B cell (primary cell): ENCODE measurements at regions not wholly inside any gene's neighbourhood (a gene's known extent, or its start where the extent isn't known, plus 50 kb on each side); places are given as distances from the start of the nearest gene placed in this dataset.

ENCODE experiments used
- EZH2 ChIP-seq: IDR thresholded peaks from 2 replicates; pipeline ENCODE4 v1.6.1; 2012; ENCODE audit warnings: borderline replicate concordance, low read depth, mild to moderate bottlenecking, moderate library complexity, low read length; ENCODE audit not compliant: insufficient read depth, poor library complexity, severe bottlenecking
- TF ChIP-seq, protein P1 (sequence below): fragments of 200-600 bp; IDR thresholded peaks from one replicate; pipeline ENCODE4 v1.8.0; 2022; ENCODE audit warnings: antibody characterized with exemption, mild to moderate bottlenecking

DNA sequence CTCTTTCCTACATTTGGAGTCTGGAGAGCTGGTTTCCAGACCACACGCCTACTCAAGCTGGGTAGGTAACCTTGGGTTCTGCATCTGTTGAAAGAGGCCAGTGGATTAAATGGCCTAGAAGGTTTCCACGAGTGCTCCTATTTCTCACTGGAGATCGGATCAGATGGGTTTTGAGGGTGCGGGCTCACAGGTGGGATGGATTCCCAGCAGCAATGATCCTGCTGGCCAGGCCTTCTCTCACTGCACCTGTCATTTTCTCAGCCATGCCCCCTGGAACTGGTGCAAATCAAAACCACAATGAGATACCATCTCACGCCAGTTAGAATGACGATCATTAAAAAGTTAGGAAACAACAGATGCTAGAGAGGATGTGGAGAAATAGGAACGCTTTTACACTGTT, 747.5 kb upstream of the RAB6C start:
- no peak for TF ChIP-seq EZH2
- TF ChIP-seq, protein P1, sequence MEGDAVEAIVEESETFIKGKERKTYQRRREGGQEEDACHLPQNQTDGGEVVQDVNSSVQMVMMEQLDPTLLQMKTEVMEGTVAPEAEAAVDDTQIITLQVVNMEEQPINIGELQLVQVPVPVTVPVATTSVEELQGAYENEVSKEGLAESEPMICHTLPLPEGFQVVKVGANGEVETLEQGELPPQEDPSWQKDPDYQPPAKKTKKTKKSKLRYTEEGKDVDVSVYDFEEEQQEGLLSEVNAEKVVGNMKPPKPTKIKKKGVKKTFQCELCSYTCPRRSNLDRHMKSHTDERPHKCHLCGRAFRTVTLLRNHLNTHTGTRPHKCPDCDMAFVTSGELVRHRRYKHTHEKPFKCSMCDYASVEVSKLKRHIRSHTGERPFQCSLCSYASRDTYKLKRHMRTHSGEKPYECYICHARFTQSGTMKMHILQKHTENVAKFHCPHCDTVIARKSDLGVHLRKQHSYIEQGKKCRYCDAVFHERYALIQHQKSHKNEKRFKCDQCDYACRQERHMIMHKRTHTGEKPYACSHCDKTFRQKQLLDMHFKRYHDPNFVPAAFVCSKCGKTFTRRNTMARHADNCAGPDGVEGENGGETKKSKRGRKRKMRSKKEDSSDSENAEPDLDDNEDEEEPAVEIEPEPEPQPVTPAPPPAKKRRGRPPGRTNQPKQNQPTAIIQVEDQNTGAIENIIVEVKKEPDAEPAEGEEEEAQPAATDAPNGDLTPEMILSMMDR = no peak
